ENCODE measurements at regions not wholly inside any gene's neighbourhood (a gene's known extent, or its start where the extent isn't known, plus 50 kb on each side); places are given as distances from the start of the nearest gene placed in this dataset.
A peak's percentile ranks its signal among the peaks of the same experiment; 100 is the strongest.

GRCh38 chr2:18741895-18742732 is 152.7 kb upstream of the NT5C1B start:
- DNase-seq = peak in 18 of 56 donors; percentile 1 to 41 (median 12)

GRCh38 chr2:18741191-18741590 is 151.8 kb upstream of the NT5C1B start:
- no peak for DNase-seq

- DNase-seq = no peak
Observed at GRCh38 chr2:18740474-18740881, 151.1 kb upstream of the NT5C1B start.

GRCh38 chr2:18731666-18732065 is 142.3 kb upstream of the NT5C1B start:
- no peak for DNase-seq

- no peak for DNase-seq
Observed at GRCh38 chr2:18724371-18725145, 135.2 kb upstream of the NT5C1B start.

- DNase-seq = no peak
Observed at GRCh38 chr2:18723219-18723618, 133.8 kb upstream of the NT5C1B start.

GRCh38 chr2:18722101-18722500 is 132.7 kb upstream of the NT5C1B start:
- no peak for DNase-seq

- DNase-seq = no peak
Observed at GRCh38 chr2:18721038-18721922, 131.9 kb upstream of the NT5C1B start.

GRCh38 chr2:18719978-18720775 is 130.8 kb upstream of the NT5C1B start:
- DNase-seq = no peak

GRCh38 chr2:18708203-18708715 is 118.9 kb upstream of the NT5C1B start:
- no peak for DNase-seq

GRCh38 chr2:18706001-18706400 is 116.6 kb upstream of the NT5C1B start:
- no peak for DNase-seq

GRCh38 chr2:18704276-18704675 is 114.9 kb upstream of the NT5C1B start:
- DNase-seq = no peak

GRCh38 chr2:18703555-18703954 is 114.2 kb upstream of the NT5C1B start:
- DNase-seq = no peak

GRCh38 chr2:18701981-18702380 is 112.6 kb upstream of the NT5C1B start:
- no peak for DNase-seq

GRCh38 chr2:18701546-18701945 is 112.2 kb upstream of the NT5C1B start:
- no peak for DNase-seq

GRCh38 chr2:18690342-18690741 is 101.0 kb upstream of the NT5C1B start:
- DNase-seq = no peak

GRCh38 chr2:18684206-18685038 is 95.1 kb upstream of the NT5C1B start:
- DNase-seq = no peak

GRCh38 chr2:18682681-18683080 is 93.3 kb upstream of the NT5C1B start:
- no peak for DNase-seq

GRCh38 chr2:18677280-18677679 is 87.9 kb upstream of the NT5C1B start:
- peak in 2 of 56 donors; percentile 8 to 30 for DNase-seq

- no peak for DNase-seq
Observed at GRCh38 chr2:18674309-18674708, 84.9 kb upstream of the NT5C1B start.

Measured in nucleus accumbens (tissue), 56 donors.